ENCODE measurements at regions not wholly inside any gene's neighbourhood (a gene's known extent, or its start where the extent isn't known, plus 50 kb on each side); places are given as distances from the start of the nearest gene placed in this dataset.

GRCh38 chr10:21290499-21291160 is 234.9 kb downstream of the SKIDA1 start:
- TF ChIP-seq ZNF274 (IDR thresholded peaks at IDR 0.05; ENCODE audit: low read depth, low read length) (no peak), YY1 (IDR thresholded peaks at IDR 0.05; ENCODE audit: insufficient read depth, insufficient read length) (no peak), SUZ12 (IDR thresholded peaks at IDR 0.05; ENCODE audit: extremely low read depth, insufficient read depth, insufficient read length) (no peak)

Data from NT2/D1 (cell line).